ENCODE measurements at regions not wholly inside any gene's neighbourhood (a gene's known extent, or its start where the extent isn't known, plus 50 kb on each side); places are given as distances from the start of the nearest gene placed in this dataset.

- no peak for DNase-seq
Measured at GRCh38 chr2:13109516-13109915, 392.8 kb downstream of the TRIB2 start.

DNA sequence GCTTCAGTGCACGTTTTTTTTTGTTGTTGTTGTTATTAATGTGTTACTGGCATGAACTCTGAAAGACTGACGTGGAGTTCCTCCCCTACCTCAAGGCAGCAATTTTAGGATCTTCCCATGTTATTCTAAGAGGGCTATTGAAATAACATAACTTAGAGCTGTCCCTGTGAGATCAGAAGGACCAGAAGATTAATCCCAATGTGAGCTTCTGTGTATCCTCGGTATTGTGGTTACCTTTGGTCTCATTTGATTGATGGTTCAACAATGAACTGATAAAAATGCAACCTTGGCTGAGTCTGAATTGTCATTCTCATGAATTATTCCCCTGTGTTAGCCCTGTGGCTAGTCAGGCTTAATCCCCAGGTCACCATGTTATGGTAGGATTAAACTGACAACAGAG is 394.1 kb downstream of the TRIB2 start:
- DNase-seq: no peak

- DNase-seq: no peak
Measured at GRCh38 chr2:13113002-13113401, 396.3 kb downstream of the TRIB2 start.

DNA sequence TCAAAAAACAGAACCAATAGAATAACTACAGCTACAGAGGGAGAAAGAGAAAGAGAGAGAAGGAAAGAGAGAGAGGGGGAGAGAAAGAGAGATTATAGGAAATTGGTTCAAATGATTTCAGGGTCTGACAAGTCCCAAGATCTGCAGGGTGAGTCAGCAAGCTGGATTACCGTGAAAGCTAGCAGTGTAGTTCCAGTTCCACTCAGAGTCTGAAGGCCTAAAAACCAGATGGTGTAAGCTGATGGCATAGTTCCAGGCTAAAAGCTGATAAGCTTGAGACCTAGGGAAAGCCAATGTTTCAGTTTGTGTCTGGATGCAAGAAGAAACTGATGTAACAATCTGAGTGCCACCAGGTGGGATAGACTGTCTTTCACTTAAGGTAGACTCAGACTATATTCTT is 397.7 kb downstream of the TRIB2 start:
- no peak for DNase-seq

DNA sequence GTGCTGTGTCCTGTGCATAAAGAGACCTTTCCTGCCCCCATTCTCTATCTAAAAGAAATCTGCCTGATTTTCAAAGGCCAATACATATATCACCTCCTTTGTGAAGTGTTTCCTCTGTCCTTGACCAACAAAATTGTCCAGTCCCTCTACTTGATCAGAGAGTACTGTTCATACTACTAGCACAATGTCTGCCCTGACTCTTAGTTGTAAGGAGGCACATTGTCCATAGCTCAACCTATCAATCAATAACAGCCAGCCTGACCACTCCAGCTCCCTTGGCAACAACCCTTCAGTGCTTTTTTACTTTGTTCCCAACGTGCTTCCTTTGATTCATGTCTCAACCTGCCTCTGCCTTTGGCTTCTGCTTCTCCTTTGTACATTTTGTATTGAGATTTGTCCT is 398.9 kb downstream of the TRIB2 start:
- no peak for DNase-seq

DNA sequence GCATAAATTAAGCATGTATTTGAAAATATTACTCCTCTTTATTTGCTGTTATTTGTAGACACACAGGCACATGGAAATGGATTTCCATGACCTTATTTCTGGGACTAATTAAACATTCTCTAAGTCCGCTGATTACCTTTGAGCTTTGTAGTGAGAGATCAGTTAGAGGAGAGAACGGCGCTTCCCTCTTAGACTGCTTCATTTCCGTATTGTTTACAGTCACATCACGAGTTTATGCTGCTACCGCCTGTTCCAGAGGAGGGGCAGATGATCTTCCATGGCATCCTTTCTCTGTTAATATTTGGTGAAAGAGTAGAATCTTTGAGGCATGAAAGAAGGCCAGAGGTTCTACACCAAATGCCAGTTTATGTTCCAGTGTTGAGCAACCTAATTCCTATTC is 404.4 kb downstream of the TRIB2 start:
- no peak for DNase-seq

DNA sequence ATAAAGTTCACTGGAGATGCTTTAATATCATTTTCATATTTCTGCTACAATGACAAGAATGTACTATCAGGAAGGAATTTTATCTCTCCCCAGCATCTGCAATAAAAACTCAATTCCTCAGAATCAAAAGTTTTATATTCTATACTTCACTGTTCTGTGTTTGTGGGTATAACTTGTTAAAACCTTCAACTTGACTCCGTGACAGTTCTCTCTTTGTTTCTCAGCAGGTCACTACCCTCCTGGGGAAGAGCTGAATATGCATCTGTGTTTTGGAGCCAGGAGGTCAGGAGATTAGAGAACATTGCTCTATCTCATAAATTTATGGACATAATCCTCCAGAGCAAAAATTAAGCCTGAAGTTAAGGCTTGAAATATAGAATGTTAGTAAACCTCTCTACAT is 411.4 kb downstream of the TRIB2 start:
- no peak for DNase-seq

- DNase-seq: no peak
Measured at GRCh38 chr2:13135369-13135768, 418.6 kb downstream of the TRIB2 start.

- no peak for DNase-seq
Measured at GRCh38 chr2:13135856-13136255, 419.1 kb downstream of the TRIB2 start.

- no peak for DNase-seq
Measured at GRCh38 chr2:13137679-13138078, 420.9 kb downstream of the TRIB2 start.

- no peak for DNase-seq
Measured at GRCh38 chr2:13141315-13141714, 424.6 kb downstream of the TRIB2 start.

GRCh38 chr2:13143451-13143850 is 426.7 kb downstream of the TRIB2 start:
- no peak for DNase-seq

- DNase-seq: no peak
Measured at GRCh38 chr2:13156916-13157315, 440.2 kb downstream of the TRIB2 start.

GRCh38 chr2:13158466-13158865 is 441.7 kb downstream of the TRIB2 start:
- DNase-seq: no peak

- DNase-seq: no peak
Measured at GRCh38 chr2:13180729-13181128, 464.0 kb downstream of the TRIB2 start.

DNA sequence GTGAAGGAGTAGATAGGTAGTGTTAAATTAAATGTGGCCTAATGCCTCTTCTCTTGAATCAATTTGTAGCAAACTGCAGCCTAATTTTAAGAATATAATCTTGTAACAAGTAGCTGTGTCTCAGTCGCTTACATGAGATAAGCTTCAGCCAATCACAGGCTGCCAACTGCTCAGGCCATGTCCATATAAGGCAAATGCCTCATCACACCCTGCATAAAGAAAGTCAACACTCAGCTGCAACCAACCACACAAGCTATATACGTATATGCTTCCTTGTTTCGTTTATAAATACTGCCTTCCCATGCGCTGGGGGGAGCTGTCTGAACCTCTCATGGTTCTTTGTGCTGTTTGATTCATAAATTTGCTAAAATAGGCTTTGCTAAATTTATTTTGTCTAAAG is 476.3 kb downstream of the TRIB2 start:
- no peak for DNase-seq

DNA sequence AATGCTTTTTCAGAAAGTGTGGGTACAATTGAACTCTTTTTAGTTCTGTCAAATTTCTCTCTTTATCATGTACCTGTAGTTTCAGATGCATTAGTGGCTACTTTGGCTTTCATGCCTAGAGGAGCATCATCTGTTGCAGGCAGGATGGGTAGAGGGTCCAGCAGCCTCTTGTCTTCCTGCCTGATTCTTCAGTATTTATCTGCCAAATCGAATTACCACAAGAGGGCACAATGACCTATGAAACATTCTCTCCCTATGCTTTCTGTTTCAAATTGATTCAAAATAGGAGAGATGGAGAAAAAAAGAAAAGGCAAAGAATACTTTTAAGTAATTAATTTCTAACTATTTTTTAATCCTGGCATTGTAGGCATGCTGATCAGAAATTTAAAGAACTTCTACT is 477.2 kb downstream of the TRIB2 start:
- no peak for DNase-seq

DNA sequence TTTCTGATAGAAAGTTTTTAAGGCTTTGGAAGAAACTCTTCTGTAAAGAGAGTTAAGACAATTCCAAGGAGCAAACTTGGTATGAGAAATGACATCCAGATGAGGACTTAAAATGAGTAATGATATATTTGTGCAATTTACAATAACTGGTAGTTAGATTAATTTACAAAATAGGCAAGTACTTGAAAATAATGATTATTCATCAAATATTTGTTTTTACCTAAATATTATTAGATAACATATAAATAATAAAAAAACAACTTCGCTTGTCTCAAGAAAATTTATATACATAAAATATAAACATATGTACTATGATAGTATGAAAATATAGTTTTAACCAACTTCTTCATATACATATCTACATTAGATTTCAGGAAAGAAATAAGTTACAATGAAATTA is 478.5 kb downstream of the TRIB2 start:
- DNase-seq: no peak

DNA sequence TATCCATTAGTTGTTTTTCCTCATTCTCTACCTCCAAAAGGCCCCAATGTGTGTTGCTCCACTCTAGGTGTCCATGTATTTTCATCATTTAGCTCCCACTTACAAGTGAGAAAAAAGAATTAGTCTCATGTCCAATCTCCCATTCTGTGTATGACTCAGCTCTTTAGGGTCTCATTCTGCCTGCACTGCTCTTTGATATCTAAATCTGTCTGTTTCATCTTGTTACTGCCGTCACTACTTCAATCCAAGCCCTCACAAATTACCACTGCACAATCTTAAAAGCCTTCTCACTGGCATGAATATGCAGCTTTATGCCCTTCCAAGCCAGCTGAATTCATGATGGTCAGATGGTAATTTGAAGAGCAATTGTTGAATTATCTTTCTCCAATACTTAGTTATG is 480.5 kb downstream of the TRIB2 start:
- DNase-seq: no peak

DNA sequence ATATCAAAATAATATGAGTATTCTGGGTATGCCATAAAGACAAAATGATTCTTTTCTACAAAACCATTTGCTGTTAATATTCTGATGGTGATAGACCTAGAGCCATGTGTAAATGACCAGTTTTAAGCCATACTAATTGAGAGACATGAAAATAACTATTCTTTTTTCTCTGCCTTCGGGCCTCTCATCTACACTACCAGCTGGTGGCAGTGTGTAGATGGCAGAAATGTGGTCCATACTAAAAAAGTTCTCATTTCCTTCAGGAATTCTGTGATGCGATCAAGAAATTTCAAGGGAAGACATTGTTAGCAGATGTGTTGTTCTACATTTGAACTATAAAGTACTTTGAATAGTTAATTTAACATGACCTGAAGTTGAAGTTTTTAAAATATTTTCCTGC is 485.2 kb downstream of the TRIB2 start:
- no peak for DNase-seq

- no peak for DNase-seq
Measured at GRCh38 chr2:13212115-13212514, 495.4 kb downstream of the TRIB2 start.

DNA sequence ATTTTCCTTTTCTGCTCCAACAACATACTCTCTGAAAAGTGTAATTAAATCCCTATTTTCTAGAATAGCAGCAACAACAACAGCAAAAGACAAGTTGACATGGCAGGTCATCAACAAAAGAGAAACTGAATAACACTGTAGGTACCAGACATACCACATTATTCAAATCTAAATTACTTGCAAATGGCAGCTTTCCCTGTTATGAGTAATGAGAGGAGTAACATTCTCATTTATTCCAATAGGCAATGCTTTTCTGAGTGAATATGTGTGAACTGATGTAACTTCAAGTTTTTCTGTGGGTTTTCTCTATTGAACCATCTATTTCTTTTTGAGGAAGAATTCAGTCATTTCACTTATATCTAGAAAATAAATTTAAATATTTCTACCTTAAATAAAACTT is 501.5 kb downstream of the TRIB2 start:
- DNase-seq: no peak

GRCh38 chr2:13227578-13227977 is 510.8 kb downstream of the TRIB2 start:
- DNase-seq: no peak

DNA sequence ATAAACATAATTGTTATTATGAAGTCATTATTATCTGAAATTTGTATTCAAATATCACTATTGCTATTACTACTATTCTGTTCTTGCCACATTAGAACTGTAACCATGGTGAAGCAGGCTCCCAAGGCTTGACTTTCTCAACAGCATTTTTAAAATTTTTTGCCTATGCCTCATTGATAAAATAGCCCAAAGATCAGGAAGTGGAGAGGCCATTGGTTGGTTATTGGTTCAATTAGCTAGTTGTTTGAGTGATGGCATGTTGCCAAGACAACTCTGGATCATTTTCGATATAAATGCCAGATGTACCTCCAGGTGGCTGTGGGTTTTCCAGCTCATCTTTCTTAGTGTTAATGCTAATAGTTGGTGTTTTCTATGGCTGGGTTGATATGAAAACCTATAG is 513.5 kb downstream of the TRIB2 start:
- DNase-seq: no peak

- no peak for DNase-seq
Measured at GRCh38 chr2:13240061-13240460, 523.3 kb downstream of the TRIB2 start.

DNA sequence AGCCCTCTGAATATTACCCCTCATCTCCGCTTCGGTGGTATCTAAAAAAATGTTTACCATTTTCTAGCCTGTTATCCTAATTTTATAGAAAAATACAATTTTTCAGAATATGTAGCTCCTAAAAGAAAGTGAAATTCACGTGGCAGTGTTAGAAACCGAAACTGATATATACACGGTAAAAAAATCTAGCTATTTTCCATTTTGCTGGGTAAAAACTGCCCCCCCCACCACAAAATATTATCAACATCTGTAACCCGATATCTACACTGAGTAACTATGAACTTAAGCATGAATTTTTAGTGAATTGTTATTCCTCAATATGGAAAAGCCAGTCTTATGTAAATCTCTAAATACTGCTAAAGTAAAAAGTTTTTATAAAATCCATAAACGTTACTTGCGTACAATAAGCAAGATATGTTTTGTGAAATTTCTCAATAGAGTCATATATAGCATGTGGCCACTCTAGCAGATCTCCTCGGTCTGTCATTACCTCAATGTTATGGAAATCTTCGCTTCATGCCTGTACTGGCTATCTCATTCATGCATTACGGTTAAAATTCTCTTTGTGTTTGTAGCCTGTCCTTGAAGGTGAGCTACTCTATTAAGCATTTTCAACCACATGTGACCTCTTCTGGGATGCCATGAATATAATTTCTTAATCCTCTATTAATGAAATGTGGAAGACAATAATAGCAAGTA is 524.2 kb downstream of the TRIB2 start:
- no peak for DNase-seq

All from SIG-M5 (cell line).